Panc1 (cell line): ENCODE measurements at regions not wholly inside any gene's neighbourhood (a gene's known extent, or its start where the extent isn't known, plus 50 kb on each side); places are given as distances from the start of the nearest gene placed in this dataset.

Source experiments
- ATAC-seq: fragments of 200-7000 bp; cut with Tn5 transposase; 2 replicates; pipeline ENCODE4 v1.9.1; 2020; ENCODE audit warnings: mild to moderate bottlenecking, moderate library complexity
- BruUV-seq: library from RNA; stranded (reverse); fragments of 400-500 nt; replicated peaks from 2 replicates; lab custom pipeline; 2021; lab: Mats Ljungman, UMichigan
- CTCF ChIA-PET: fragments of 300-600 bp; sonication (Branson Sonifier 250); formaldehyde crosslinking; loops from one replicate; lab custom pipeline; 2022; ENCODE audit warnings: antibody characterized with exemption; lab: Charles Lee
- POLR2A ChIA-PET: fragments of 300-600 bp; sonication (Branson Sonifier 250); formaldehyde crosslinking; loops from one replicate; lab custom pipeline; 2022; ENCODE audit warnings: antibody characterized with exemption; lab: Charles Lee
- DNase-seq: peaks from one replicate; pipeline ENCODE4 v3.0.0-alpha.2; 2010; ENCODE audit warnings: low read depth, low spot score
- H3K27ac ChIP-seq: 2 replicates; pipeline ENCODE4 v1.5.1; 2011; ENCODE audit warnings: mild to moderate bottlenecking, low read length, inconsistent platforms
- H3K27me3 ChIP-seq: fragments of 200-500 bp; sonication (Bioruptor generic); 2 replicates; pipeline ENCODE4 v1.6.0; 2014; ENCODE audit warnings: low read length, inconsistent platforms; ENCODE audit not compliant: control insufficient read depth, insufficient read depth
- H3K36me3 ChIP-seq: fragments of 200-500 bp; sonication (Bioruptor generic); 2 replicates; pipeline ENCODE4 v1.5.1; 2014; ENCODE audit warnings: inconsistent platforms, mild to moderate bottlenecking, low read length, moderate library complexity; ENCODE audit not compliant: control insufficient read depth, insufficient read depth
- H3K4me1 ChIP-seq: 2 replicates; pipeline ENCODE4 v1.5.1; 2011; ENCODE audit warnings: inconsistent platforms, mild to moderate bottlenecking, low read length, moderate library complexity; ENCODE audit not compliant: control insufficient read depth, insufficient read depth
- H3K4me3 ChIP-seq, 2 experiments: 2 replicates each; pipeline ENCODE4 v1.5.1; 2011 to 2012; ENCODE audit warnings: low read depth in 2 of 2, low read length in 2 of 2, mild to moderate bottlenecking in 2 of 2, inconsistent platforms in 1 of 2, moderate library complexity in 1 of 2
- H3K9me3 ChIP-seq: fragments of 200-500 bp; sonication (Bioruptor generic); 2 replicates; pipeline ENCODE4 v1.5.1; 2014; ENCODE audit warnings: low read depth, mild to moderate bottlenecking, inconsistent platforms, low read length, moderate library complexity; ENCODE audit not compliant: control insufficient read depth, insufficient read depth
- POLR2AphosphoS5 ChIP-seq: IDR thresholded peaks from 2 replicates; pipeline ENCODE4 v1.6.1; 2012; ENCODE audit warnings: mild to moderate bottlenecking, low read depth, low read length, moderate library complexity
- SIN3A ChIP-seq: IDR thresholded peaks from 2 replicates; pipeline ENCODE4 v1.6.1; 2012; ENCODE audit warnings: low read depth, mild to moderate bottlenecking, low read length, moderate library complexity, borderline replicate concordance; ENCODE audit not compliant: insufficient read depth
- TCF7L2 ChIP-seq: IDR thresholded peaks from 2 replicates; pipeline ENCODE4 v1.6.1; 2011; ENCODE audit warnings: mild to moderate bottlenecking, low read depth, low read length, inconsistent platforms
- in situ Hi-C: cut with HindIII; loops from 2 replicates; pipeline ENCODE4 v1.10.0; 2016; ENCODE audit warnings: low sequenced_read_pairs, low pct_unique_long_range_greater_than_20kb
- intact Hi-C: fragments of 100-400 bp; cut with micrococcal nuclease; formaldehyde crosslinking; loops from one replicate; pipeline ENCODE4 v1.10.0; 2022; ENCODE audit not compliant: unreplicated experiment
- TF ChIP-seq, protein P1 (sequence below): fragments of 450-650 bp; IDR thresholded peaks from 2 replicates; pipeline ENCODE4 v1.5.1; 2017; ENCODE audit warnings: mild to moderate bottlenecking
- TF ChIP-seq, protein P2 (sequence below), 2 experiments: IDR thresholded peaks; 2 replicates each; pipeline ENCODE4 v1.6.1; 2011 to 2012; ENCODE audit warnings: low read depth in 2 of 2, control low read depth in 1 of 2, low read length in 1 of 2, mild to moderate bottlenecking in 1 of 2, moderate library complexity in 1 of 2; ENCODE audit not compliant: insufficient read depth in 1 of 2

DNA sequence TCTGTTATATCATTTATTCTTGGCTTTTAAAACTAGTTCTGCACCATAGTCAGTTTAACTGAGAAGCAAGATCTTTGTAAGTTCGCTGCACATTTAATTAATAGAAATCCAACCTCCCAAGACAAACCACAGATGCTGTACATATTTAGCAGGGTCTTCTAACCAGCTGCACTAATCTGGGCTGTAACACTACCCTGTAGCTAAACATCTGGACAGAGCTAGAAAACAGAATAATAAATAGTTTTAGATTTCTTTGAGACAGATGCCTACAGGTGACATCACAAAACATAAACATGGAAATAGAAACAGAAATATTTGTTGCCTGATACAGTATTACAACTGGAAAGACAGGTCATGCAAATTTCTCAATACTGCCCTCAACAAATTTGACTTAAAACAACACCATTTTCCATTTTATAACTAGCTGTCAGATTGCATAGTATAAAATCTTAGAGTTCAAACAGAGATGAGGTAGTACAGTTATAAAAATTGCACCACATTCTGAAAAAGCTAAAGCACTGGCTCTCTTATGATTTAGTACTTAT lies 315.1 kb downstream of the NR4A2 start:
- POLR2A ChIA-PET, result no interaction called here
- no TSS peak for BruUV-seq

DNA sequence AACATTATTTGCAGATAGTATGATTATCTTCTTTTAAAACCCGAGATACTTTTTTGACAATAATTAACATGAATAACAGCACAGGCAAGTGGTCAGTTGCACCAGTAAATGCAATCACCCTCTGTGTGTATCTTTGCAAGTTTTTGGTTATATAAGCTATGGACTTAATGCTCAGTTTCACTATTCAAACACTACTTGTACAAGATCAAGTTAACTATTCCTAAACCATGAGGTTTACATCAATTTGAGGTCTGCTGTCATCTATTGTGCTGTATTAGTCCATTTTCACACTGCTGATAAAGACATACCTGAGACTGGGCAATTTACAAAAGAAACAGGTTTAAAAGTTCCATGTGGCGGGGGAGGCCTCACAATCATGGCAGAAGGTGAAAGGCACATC lies 323.2 kb downstream of the NR4A2 start:
- ChIA-PET CTCF (no interaction called here), POLR2A (no interaction called here)
- TF ChIP-seq, protein P1, sequence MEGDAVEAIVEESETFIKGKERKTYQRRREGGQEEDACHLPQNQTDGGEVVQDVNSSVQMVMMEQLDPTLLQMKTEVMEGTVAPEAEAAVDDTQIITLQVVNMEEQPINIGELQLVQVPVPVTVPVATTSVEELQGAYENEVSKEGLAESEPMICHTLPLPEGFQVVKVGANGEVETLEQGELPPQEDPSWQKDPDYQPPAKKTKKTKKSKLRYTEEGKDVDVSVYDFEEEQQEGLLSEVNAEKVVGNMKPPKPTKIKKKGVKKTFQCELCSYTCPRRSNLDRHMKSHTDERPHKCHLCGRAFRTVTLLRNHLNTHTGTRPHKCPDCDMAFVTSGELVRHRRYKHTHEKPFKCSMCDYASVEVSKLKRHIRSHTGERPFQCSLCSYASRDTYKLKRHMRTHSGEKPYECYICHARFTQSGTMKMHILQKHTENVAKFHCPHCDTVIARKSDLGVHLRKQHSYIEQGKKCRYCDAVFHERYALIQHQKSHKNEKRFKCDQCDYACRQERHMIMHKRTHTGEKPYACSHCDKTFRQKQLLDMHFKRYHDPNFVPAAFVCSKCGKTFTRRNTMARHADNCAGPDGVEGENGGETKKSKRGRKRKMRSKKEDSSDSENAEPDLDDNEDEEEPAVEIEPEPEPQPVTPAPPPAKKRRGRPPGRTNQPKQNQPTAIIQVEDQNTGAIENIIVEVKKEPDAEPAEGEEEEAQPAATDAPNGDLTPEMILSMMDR, result no peak
- TF ChIP-seq TCF7L2, result no peak
- no peak for TF ChIP-seq POLR2AphosphoS5
- TF ChIP-seq, protein P2, sequence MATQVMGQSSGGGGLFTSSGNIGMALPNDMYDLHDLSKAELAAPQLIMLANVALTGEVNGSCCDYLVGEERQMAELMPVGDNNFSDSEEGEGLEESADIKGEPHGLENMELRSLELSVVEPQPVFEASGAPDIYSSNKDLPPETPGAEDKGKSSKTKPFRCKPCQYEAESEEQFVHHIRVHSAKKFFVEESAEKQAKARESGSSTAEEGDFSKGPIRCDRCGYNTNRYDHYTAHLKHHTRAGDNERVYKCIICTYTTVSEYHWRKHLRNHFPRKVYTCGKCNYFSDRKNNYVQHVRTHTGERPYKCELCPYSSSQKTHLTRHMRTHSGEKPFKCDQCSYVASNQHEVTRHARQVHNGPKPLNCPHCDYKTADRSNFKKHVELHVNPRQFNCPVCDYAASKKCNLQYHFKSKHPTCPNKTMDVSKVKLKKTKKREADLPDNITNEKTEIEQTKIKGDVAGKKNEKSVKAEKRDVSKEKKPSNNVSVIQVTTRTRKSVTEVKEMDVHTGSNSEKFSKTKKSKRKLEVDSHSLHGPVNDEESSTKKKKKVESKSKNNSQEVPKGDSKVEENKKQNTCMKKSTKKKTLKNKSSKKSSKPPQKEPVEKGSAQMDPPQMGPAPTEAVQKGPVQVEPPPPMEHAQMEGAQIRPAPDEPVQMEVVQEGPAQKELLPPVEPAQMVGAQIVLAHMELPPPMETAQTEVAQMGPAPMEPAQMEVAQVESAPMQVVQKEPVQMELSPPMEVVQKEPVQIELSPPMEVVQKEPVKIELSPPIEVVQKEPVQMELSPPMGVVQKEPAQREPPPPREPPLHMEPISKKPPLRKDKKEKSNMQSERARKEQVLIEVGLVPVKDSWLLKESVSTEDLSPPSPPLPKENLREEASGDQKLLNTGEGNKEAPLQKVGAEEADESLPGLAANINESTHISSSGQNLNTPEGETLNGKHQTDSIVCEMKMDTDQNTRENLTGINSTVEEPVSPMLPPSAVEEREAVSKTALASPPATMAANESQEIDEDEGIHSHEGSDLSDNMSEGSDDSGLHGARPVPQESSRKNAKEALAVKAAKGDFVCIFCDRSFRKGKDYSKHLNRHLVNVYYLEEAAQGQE (IDR thresholded peaks at IDR 0.05; ENCODE audit: insufficient read depth in 1 of 2, low read depth in 2 of 2, low read length in 1 of 2), result no peak
- in situ Hi-C loops (no loop called here), intact Hi-C loops (no loop called here)
- Histone ChIP-seq H3K9me3 (0 out of 2 replicates have a peak, but pooled peaks cover 3% of the 10 kb centered on the region), H3K4me1 (no peaks in the 10 kb centered on the region), H3K36me3 (no peaks in the 10 kb centered on the region), H3K27ac (no peak overlapping the region), H3K4me3 (no peak overlapping the region), H3K27me3 (no peaks in the 10 kb centered on the region)
- DNase-seq (no peak), ATAC-seq (no peak)
- no TSS peak for BruUV-seq

More for the DNA sequence above, 315.1 kb downstream of the NR4A2 start:
- H3K4me3 ChIP-seq, result no peak overlapping the region
- H3K36me3 ChIP-seq, result no peaks in the 10 kb centered on the region
- ATAC-seq, result no peak
- no peaks in the 10 kb centered on the region for H3K9me3 ChIP-seq
- TF ChIP-seq TCF7L2, result no peak
- TF ChIP-seq POLR2AphosphoS5, result no peak
- TF ChIP-seq, protein P1, result no peak
- TF ChIP-seq, protein P2 (IDR thresholded peaks at IDR 0.05; ENCODE audit: insufficient read depth in 1 of 2, low read depth in 2 of 2, low read length in 1 of 2), result no peak
- TF ChIP-seq SIN3A, result no peak
- H3K27me3 ChIP-seq, result no peaks in the 10 kb centered on the region
- H3K4me1 ChIP-seq, result no peaks in the 10 kb centered on the region
- in situ Hi-C loops (no loop called here), intact Hi-C loops (loop anchor here (5.0 kb wide), 1 partner anchor 630 kb away; no protein-coding TSS in a partner anchor)
- no peak overlapping the region for H3K27ac ChIP-seq
- CTCF ChIA-PET, result no interaction called here
- DNase-seq, result no peak
